ENCODE measurements at regions not wholly inside any gene's neighbourhood (a gene's known extent, or its start where the extent isn't known, plus 50 kb on each side); places are given as distances from the start of the nearest gene placed in this dataset.

DNA sequence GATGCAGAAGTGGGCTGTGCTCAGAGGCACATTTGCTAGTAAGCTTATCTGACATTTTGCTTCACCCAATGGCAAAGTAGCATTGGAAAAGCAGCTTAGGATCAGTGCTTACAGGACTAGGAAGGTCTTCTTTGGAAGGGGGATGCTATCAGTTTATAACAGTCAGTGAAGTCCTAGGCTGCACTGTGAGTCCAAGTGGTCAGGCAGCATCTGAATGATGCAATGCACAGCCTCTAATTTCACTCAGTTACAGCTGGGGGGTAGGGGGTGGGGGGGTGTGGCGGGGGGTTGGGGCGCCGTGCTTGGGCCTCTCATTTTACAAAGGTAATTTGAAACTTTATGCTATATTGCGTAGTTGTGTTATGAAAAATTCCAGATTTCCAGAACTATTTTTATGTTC is 652.3 kb upstream of the MGMT start:
- TF ChIP-seq, protein P1, sequence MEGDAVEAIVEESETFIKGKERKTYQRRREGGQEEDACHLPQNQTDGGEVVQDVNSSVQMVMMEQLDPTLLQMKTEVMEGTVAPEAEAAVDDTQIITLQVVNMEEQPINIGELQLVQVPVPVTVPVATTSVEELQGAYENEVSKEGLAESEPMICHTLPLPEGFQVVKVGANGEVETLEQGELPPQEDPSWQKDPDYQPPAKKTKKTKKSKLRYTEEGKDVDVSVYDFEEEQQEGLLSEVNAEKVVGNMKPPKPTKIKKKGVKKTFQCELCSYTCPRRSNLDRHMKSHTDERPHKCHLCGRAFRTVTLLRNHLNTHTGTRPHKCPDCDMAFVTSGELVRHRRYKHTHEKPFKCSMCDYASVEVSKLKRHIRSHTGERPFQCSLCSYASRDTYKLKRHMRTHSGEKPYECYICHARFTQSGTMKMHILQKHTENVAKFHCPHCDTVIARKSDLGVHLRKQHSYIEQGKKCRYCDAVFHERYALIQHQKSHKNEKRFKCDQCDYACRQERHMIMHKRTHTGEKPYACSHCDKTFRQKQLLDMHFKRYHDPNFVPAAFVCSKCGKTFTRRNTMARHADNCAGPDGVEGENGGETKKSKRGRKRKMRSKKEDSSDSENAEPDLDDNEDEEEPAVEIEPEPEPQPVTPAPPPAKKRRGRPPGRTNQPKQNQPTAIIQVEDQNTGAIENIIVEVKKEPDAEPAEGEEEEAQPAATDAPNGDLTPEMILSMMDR (IDR thresholded peaks at IDR 0.05; ENCODE audit: low read length, missing control alignments), result no peak
- H3K4me3 ChIP-seq (replicated peaks; ENCODE audit: low read depth, low read length), result no peak overlapping the region
- DNase-seq (ENCODE audit: low read depth), result no peak

GRCh38 chr10:128816726-128817125 is 650.3 kb upstream of the MGMT start:
- no peak for DNase-seq (ENCODE audit: low read depth)
- H3K4me3 ChIP-seq (replicated peaks; ENCODE audit: low read depth, low read length), result no peak overlapping the region
- TF ChIP-seq, protein P1 (IDR thresholded peaks at IDR 0.05; ENCODE audit: low read length, missing control alignments), result no peak

- no peak overlapping the region for H3K4me3 ChIP-seq (replicated peaks; ENCODE audit: low read depth, low read length)
- DNase-seq (ENCODE audit: low read depth), result no peak
- TF ChIP-seq, protein P1 (IDR thresholded peaks at IDR 0.05; ENCODE audit: low read length, missing control alignments), result no peak
Observed at GRCh38 chr10:128817636-128818035, 649.4 kb upstream of the MGMT start.

DNA sequence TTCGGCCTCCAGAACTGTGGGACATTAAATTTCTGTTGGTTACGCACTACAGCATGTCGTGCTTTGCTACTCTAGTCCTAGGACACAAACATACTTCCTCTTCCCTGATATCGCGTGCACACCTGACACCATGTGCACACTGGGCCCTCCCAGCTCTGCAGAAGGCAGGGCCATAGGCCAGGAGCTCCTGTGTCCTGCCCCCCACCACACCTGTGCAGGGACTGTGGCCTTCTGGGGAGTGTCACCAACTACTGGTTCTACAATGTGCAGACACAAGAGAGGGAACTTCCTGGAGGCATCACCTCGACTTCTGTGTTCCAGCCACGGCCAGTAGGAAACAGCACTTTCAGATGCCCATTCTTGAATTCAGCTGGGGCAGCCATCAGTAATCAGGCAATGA is 646.4 kb upstream of the MGMT start:
- TF ChIP-seq, protein P1 (IDR thresholded peaks at IDR 0.05; ENCODE audit: low read length, missing control alignments), result no peak
- DNase-seq (ENCODE audit: low read depth), result no peak
- H3K4me3 ChIP-seq (replicated peaks; ENCODE audit: low read depth, low read length), result no peak overlapping the region

DNA sequence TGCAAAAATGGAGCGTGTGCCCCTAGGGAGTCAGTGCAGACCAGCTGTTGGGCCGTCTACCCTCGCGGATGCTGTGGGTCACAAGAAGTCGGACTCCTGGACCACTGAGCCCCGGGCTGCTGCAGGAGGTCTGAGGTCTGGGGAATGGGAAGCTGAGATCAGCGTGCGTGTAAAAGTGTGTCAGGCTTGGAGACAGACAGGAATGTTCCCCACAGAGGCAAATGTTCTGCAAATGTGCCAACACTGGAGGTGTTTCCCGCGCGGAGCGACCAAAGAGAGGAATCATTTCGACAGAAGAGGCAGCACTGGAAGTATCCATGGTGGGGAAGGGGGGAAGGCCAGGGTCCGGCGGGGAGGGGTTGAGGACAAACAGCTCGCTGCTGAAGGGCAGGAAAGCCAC is 643.8 kb upstream of the MGMT start:
- no peak for DNase-seq (ENCODE audit: low read depth)
- H3K4me3 ChIP-seq (replicated peaks; ENCODE audit: low read depth, low read length), result no peak overlapping the region
- TF ChIP-seq, protein P1 (IDR thresholded peaks at IDR 0.05; ENCODE audit: low read length, missing control alignments), result no peak

GRCh38 chr10:128825626-128826025 is 641.4 kb upstream of the MGMT start:
- no peak overlapping the region for H3K4me3 ChIP-seq (replicated peaks; ENCODE audit: low read depth, low read length)
- TF ChIP-seq, protein P1 (IDR thresholded peaks at IDR 0.05; ENCODE audit: low read length, missing control alignments), result no peak

GRCh38 chr10:128833671-128834070 is 633.4 kb upstream of the MGMT start:
- TF ChIP-seq, protein P1 (IDR thresholded peaks at IDR 0.05; ENCODE audit: low read length, missing control alignments), result no peak
- H3K4me3 ChIP-seq (replicated peaks; ENCODE audit: low read depth, low read length), result no peak overlapping the region
- DNase-seq (ENCODE audit: low read depth), result no peak

More at GRCh38 chr10:128825626-128826025, 641.4 kb upstream of the MGMT start:
- DNase-seq (ENCODE audit: low read depth), result no peak

Measured in fibroblast of pulmonary artery (primary cell).